GM12878 (cell line): ENCODE measurements at regions not wholly inside any gene's neighbourhood (a gene's known extent, or its start where the extent isn't known, plus 50 kb on each side); places are given as distances from the start of the nearest gene placed in this dataset.

Source experiments
- ATAC-seq: fragments of 200-7000 bp; cut with Tn5 transposase; 3 replicates; pipeline ENCODE4 v1.9.1; 2020; ENCODE audit warnings: mild to moderate bottlenecking, moderate library complexity
- BruUV-seq: library from RNA; stranded (reverse); fragments of 400-500 nt; replicated peaks from 2 replicates; lab custom pipeline; 2021; lab: Mats Ljungman, UMichigan
- CTCF ChIA-PET: fragments of 300-600 bp; sonication (Branson Sonifier 250); formaldehyde crosslinking; extraction: SDS; loops from one replicate; lab custom pipeline; 2021; ENCODE audit warnings: inconsistent platforms; lab: Yijun Ruan, JAX
- POLR2A ChIA-PET: fragments of 350-600 bp; formaldehyde crosslinking; extraction: SDS; loops from one replicate; lab custom pipeline; 2021; ENCODE audit warnings: inconsistent platforms; lab: Charles Lee
- RAD21 ChIA-PET: fragments of 300-600 bp; sonication (Branson Sonifier 250); formaldehyde crosslinking; loops from one replicate; lab custom pipeline; 2023; ENCODE audit warnings: antibody characterized with exemption; ENCODE audit not compliant: unreplicated experiment; lab: Charles Lee
- SMC1A ChIA-PET: fragments of 300-600 bp; sonication (Branson Sonifier 250); formaldehyde crosslinking; loops from one replicate; lab custom pipeline; 2023; ENCODE audit not compliant: unreplicated experiment, uncharacterized antibody; lab: Charles Lee
- DNase-seq: peaks from one replicate; pipeline ENCODE4 v3.0.0-alpha.2; 2011; ENCODE audit warnings: low read depth, low spot score
- FAIRE-seq: peaks from 3 replicates; lab custom pipeline; 2011; peaks lifted over from hg19 to GRCh38; lab: Jason Lieb, UNC
- H2AFZ ChIP-seq: 2 replicates; pipeline ENCODE4 v1.6.0; 2011; ENCODE audit warnings: low read depth, low read length, control low read depth; ENCODE audit not compliant: control insufficient read depth
- H3K27ac ChIP-seq: 2 replicates; pipeline ENCODE4 v1.5.1; 2011; ENCODE audit warnings: control low read depth; ENCODE audit not compliant: control insufficient read depth, insufficient read depth
- H3K27me3 ChIP-seq, 2 experiments: replicated peaks in 1 of 2; 2 replicates each; pipeline versions ENCODE4 v1.6.0 to v1.6.1; 2011; ENCODE audit warnings: low read length in 1 of 2; ENCODE audit not compliant: control insufficient read depth in 2 of 2, insufficient read depth in 2 of 2
- H3K36me3 ChIP-seq, 2 experiments: 2 replicates each; pipeline ENCODE4 v1.5.1; 2011; ENCODE audit warnings: low read length in 1 of 2; ENCODE audit not compliant: control insufficient read depth in 2 of 2, insufficient read depth in 2 of 2
- H3K4me1 ChIP-seq: 2 replicates; pipeline ENCODE4 v1.6.1; 2011; ENCODE audit warnings: mild to moderate bottlenecking, low read length, moderate library complexity, mixed read lengths; ENCODE audit not compliant: control insufficient read depth, insufficient read depth
- H3K4me2 ChIP-seq: 2 replicates; pipeline ENCODE4 v1.6.0; 2011; ENCODE audit warnings: control low read depth; ENCODE audit not compliant: control insufficient read depth, insufficient read depth
- H3K4me3 ChIP-seq: fragments of 200-600 bp; sonication (generic); 2 replicates; pipeline ENCODE4 v1.5.1; 2016
- H3K79me2 ChIP-seq: 2 replicates; pipeline ENCODE4 v1.6.0; 2011; ENCODE audit warnings: low read length; ENCODE audit not compliant: control insufficient read depth, insufficient read depth
- H3K9ac ChIP-seq: 2 replicates; pipeline ENCODE4 v1.8.0; 2011; ENCODE audit warnings: low read length, control low read depth, mixed read lengths; ENCODE audit not compliant: control insufficient read depth, insufficient read depth
- H3K9me3 ChIP-seq: replicated peaks from 3 replicates; pipeline ENCODE4 v1.5.1; 2011; ENCODE audit warnings: mild to moderate bottlenecking, low read length; ENCODE audit not compliant: control insufficient read depth, insufficient read depth
- H4K20me1 ChIP-seq: 2 replicates; pipeline ENCODE4 v1.6.0; 2011; ENCODE audit not compliant: control insufficient read depth, insufficient read depth
- BCL3 ChIP-seq: IDR thresholded peaks from 2 replicates; pipeline ENCODE4 v1.6.1; 2011; ENCODE audit warnings: borderline replicate concordance, low read depth, mild to moderate bottlenecking, moderate library complexity, low read length; ENCODE audit not compliant: insufficient read depth, poor library complexity, severe bottlenecking
- BRCA1 ChIP-seq: IDR thresholded peaks from 2 replicates; pipeline ENCODE4 v1.6.1; 2011; ENCODE audit warnings: low read depth, low read length, improper control_type of control experiment
- CTCF ChIP-seq, 3 experiments: IDR thresholded peaks in 2 of 3; conservative IDR thresholded peaks in 1 of 3; 2 replicates each; pipeline ENCODE4 v1.5.1; 2011; ENCODE audit warnings: low read depth in 3 of 3, low read length in 3 of 3, mild to moderate bottlenecking in 3 of 3, control low read depth in 2 of 3, moderate library complexity in 2 of 3, inconsistent platforms in 1 of 3, mixed read lengths in 1 of 3; ENCODE audit not compliant: control insufficient read depth in 2 of 3, insufficient read depth in 1 of 3; ENCODE audit errors: extremely low read depth in 1 of 3
- ESRRA ChIP-seq: IDR thresholded peaks from 2 replicates; pipeline ENCODE4 v1.6.1; 2012; ENCODE audit warnings: mild to moderate bottlenecking, low read length, improper control_type of control experiment
- POLR2AphosphoS2 ChIP-seq: IDR thresholded peaks from 2 replicates; pipeline ENCODE4 v1.6.1; 2011; ENCODE audit warnings: low read depth, mild to moderate bottlenecking, low read length, improper control_type of control experiment, moderate library complexity
- REST ChIP-seq: IDR thresholded peaks from 2 replicates; pipeline ENCODE4 v1.6.1; 2012; ENCODE audit warnings: mild to moderate bottlenecking, low read depth, low read length
- SMC3 ChIP-seq: IDR thresholded peaks from 2 replicates; pipeline ENCODE4 v1.6.1; 2011; ENCODE audit warnings: low read length, improper control_type of control experiment, borderline replicate concordance
- TARDBP ChIP-seq: IDR thresholded peaks from 2 replicates; pipeline ENCODE4 v1.6.1; 2016; ENCODE audit warnings: borderline replicate concordance
- YBX1 ChIP-seq: fragments of 450-650 bp; IDR thresholded peaks from 2 replicates; pipeline ENCODE4 v1.6.1; 2016; ENCODE audit warnings: antibody characterized with exemption
- WGBS: methylation state at CpG from one replicate; pipeline ENCODE4 v1.1.6; 2016; ENCODE audit warnings: low lambda C conversion rate; ENCODE audit not compliant: insufficient replicate concordance, insufficient coverage; ENCODE audit errors: missing lambda C conversion rate; 5-methylcytosine and 5-hydroxymethylcytosine counted together
- in situ Hi-C: fragments of 300-500 bp; cut with MboI; formaldehyde crosslinking; loops from 9 replicates; pipeline ENCODE4 v1.14.3; 2018; ENCODE audit warnings: mixed read lengths
- intact Hi-C: fragments of 100-400 bp; cut with micrococcal nuclease; formaldehyde crosslinking; loops from one replicate; pipeline ENCODE4 v1.14.2; 2022; ENCODE audit not compliant: unreplicated experiment

- no peaks in the 10 kb centered on the region for H4K20me1 ChIP-seq
- ChIA-PET POLR2A (no interaction called here), CTCF (no interaction called here), SMC1A (no interaction called here), RAD21 (no interaction called here)
- H3K27ac ChIP-seq, result no peak overlapping the region
- no peaks in the 10 kb centered on the region for H3K27me3 ChIP-seq
- in situ Hi-C loops, result no loop called here
- DNase-seq, result no peak
- no peaks in the 10 kb centered on the region for H3K4me1 ChIP-seq
- intact Hi-C loops, result no loop called here
- no peak for ATAC-seq
- no peak overlapping the region for H3K9ac ChIP-seq
- H3K79me2 ChIP-seq, result no peaks in the 10 kb centered on the region
- no TSS peak for BruUV-seq
- H3K36me3 ChIP-seq, result no peaks in the 10 kb centered on the region
- no peak for FAIRE-seq
- 64% methylated on average over 4 of the region's 4 CpGs for WGBS
- H3K9me3 ChIP-seq, result no peaks in the 10 kb centered on the region
- no peak for TF ChIP-seq ESRRA
- peak; percentile 16 for TF ChIP-seq BCL3
- no peak overlapping the region for H3K4me3 ChIP-seq
- no peak overlapping the region for H3K4me2 ChIP-seq
- H2AFZ ChIP-seq, result no peak overlapping the region
These were observed 1511.0 kb upstream of the SLC10A2 start for GRCh38 chr13:104577071-104577815.

- ATAC-seq, result no peak
- CTCF ChIA-PET, result interaction anchor here (0.7 kb wide), 1 partner anchor 11 kb away, joined by 3 read pairs; no protein-coding TSS in a partner anchor
These were observed 1505.6 kb upstream of the SLC10A2 start for GRCh38 chr13:104571893-104572229.

More at GRCh38 chr13:104571893-104572229, 1505.6 kb upstream of the SLC10A2 start:
- H3K79me2 ChIP-seq, result no peaks in the 10 kb centered on the region
- no peaks in the 10 kb centered on the region for H3K9me3 ChIP-seq
- DNase-seq (no peak), FAIRE-seq (no peak)
- no TSS peak for BruUV-seq
- H4K20me1 ChIP-seq, result no peaks in the 10 kb centered on the region
- H2AFZ ChIP-seq, result no peak overlapping the region
- TF ChIP-seq TARDBP, result no peak
- no peak for TF ChIP-seq SMC3
- no peak for TF ChIP-seq REST
- TF ChIP-seq BRCA1, result no peak
- TF ChIP-seq CTCF (IDR thresholded peaks at IDR 0.05 in 2 of 3, conservative IDR thresholded peaks at IDR 0.05 in 1 of 3; ENCODE audit: control insufficient read depth in 2 of 3, extremely low read depth in 1 of 3, insufficient read depth in 1 of 3, low read depth in 3 of 3, low read length in 3 of 3), result no peak
- TF ChIP-seq POLR2AphosphoS2, result no peak
- no peak for TF ChIP-seq YBX1
- no peak overlapping the region for H3K9ac ChIP-seq
- H3K4me1 ChIP-seq, result no peaks in the 10 kb centered on the region
- H3K4me3 ChIP-seq, result no peak overlapping the region
- ChIA-PET SMC1A (interaction anchor here (1.5 kb wide), 1 partner anchor 11 kb away, joined by 6 read pairs; no protein-coding TSS in a partner anchor), RAD21 (no interaction called here), POLR2A (no interaction called here)
- H3K27ac ChIP-seq, result no peak overlapping the region
- H3K27me3 ChIP-seq, result no peaks in the 10 kb centered on the region
- intact Hi-C loops, result no loop called here
- in situ Hi-C loops, result no loop called here
- H3K4me2 ChIP-seq, result no peak overlapping the region
- 14% methylated on average over 2 of the region's 2 CpGs for WGBS
- no peaks in the 10 kb centered on the region for H3K36me3 ChIP-seq
